SHP77 treated with DMSO at 0.1 percent for 48 hours (cell line): ENCODE measurements at regions not wholly inside any gene's neighbourhood (a gene's known extent, or its start where the extent isn't known, plus 50 kb on each side); places are given as distances from the start of the nearest gene placed in this dataset.
"Not testable (repeated sequence)": the region's sequence is repeated elsewhere in the genome, so short reads cannot be mapped to it uniquely, and the experiment has no call there.

Experiments
- DNase-seq: peaks from one replicate; lab custom pipeline; 2025; lab: John Stamatoyannopoulos, UW

- DNase-seq = not testable (repeated sequence)
These were observed 213.2 kb downstream of the BANP start for GRCh38 chr16:88164196-88165039.

GRCh38 chr16:88165040-88165544 lies 213.9 kb downstream of the BANP start:
- not testable (repeated sequence) for DNase-seq

DNA sequence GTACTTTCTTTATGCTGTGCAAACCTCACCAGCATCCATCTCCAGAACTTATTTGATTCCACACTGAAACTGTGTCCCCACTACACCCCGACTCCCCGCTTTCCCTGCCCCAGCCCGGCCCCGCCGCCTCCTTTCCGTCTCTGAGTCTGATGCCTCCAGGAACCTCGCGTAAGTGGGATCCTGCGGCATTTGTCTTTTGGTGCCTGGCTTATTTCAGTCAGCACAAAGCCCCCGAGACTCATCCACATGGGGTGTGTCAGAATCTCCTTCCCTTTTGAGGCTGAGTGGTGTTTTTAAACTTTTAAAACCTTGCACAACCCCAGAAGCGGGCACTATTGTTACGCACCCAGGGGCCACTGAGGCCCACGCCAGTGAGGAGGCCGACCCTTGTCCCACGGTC lies 214.4 kb downstream of the BANP start:
- not testable (repeated sequence) for DNase-seq

DNA sequence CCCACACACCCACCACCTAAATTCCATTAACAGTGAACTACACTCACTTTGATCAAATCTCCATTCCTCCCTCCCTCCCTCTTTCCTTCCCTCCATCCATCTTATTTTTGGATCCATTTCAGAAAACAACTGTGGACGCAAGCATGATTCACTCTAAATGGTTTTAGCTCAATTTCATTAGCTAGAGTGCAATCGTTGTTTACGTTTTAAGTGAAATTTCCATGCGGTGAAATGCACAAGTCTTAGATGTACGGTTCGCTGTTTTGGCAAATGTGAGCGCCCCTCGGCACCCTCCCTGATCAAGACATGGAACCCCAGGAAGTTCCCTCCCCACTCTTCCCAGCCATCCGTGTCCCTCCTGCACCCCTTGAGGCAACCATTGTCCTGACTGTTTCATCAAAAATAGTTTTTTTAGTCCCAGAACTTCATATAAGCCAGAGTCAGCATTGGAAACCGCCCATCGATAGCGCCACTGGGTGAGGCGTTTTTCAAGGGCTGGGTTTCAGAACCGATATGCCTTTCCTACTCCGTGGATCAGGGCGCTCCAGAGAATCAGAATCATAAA lies 215.1 kb downstream of the BANP start:
- not testable (repeated sequence) for DNase-seq

DNA sequence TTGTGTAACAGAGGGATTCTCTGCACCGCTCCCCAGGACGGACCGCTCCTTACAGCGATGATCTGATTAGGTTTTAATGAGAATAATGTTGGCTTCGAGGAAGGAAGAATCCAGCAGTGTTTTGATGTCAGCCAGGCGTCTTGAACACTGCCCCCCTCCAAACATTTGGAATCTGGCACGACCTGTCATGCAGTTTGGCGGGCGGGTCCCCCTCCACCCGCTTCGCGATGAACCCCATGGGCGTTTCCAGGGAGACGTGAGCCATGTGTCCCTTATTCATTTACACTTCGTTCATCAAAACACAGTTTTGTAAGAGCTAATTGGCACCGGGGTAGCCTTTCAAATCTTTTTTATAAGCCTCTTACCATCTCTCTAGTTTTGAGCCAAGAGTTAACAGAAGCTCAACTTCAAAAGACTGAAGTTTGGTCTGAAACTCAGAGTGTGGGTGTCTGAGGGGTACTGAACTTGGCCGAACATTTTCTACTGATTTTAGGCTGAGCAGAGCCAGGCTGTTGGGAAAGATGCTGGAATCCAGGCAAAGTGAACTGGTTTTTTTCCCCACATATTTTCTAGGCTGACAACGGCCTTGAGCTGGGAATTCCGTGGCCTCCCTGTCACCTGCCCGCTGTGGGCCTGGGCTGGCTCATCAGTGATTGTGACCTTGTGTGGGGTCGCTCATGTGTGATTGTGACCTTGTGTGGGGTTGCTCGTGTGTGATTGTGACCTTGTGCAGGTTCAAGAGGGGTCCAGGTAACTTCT lies 214.8 kb upstream of the ZNF469 start:
- DNase-seq = not testable (repeated sequence)

GRCh38 chr16:88168557-88168949 lies 214.2 kb upstream of the ZNF469 start:
- DNase-seq = peak; percentile 86

DNA sequence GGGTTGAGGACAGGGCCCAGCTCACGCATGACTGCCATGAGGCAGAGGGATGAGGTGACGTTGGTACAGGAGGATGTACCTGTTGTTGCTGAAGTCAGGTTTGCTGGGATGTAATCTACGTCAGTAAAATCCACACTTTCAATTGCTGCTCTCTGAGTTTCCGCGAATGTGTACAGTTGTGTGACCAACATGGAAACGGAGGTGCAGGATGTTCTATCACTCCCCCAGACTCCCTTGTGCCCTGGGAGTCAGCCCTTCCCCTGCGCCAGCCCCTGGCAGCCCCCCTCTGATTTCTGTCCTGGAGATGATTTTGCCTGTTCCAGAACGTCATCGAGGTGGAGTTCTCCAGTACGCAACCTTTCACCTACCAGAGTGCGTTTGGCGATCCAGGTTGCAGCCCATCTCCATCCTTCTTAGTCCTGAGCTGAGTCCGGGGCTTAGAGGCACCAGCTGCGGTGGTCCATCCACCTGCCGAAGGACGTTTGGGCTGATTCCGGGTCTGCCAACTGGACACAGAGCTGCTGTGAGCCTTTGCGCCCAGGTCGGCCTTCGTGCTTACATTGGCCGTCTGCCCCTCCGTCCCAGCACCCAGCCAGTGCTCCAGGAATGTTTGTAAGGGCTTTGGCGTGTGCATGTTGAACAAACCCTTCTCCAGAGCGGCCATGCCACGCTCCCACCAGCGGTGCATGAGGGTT lies 213.5 kb upstream of the ZNF469 start:
- not testable (repeated sequence) for DNase-seq

GRCh38 chr16:88169831-88170165 lies 213.0 kb upstream of the ZNF469 start:
- DNase-seq = peak; percentile 24

GRCh38 chr16:88170528-88170991 lies 212.2 kb upstream of the ZNF469 start:
- DNase-seq = peak; percentile 91

DNA sequence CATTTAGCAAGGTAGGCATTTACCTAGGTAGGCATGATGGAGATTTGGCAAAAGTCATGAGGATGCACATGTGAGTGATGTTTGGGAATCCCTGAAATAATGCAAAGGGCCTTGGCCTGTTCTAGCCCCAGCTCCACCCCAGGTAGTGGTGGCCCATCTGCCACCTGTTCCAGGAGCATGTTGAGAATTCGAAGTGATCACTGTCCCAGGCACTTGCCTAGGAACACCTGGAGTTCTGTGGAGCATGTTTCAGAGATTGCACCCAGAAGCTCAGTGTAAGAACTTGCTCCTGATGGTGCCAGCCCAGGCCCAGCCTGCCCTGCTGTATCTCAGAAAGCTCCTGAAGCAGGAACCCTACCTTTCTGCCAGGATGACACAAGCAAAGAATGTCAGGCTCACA lies 211.6 kb upstream of the ZNF469 start:
- not testable (repeated sequence) for DNase-seq

DNA sequence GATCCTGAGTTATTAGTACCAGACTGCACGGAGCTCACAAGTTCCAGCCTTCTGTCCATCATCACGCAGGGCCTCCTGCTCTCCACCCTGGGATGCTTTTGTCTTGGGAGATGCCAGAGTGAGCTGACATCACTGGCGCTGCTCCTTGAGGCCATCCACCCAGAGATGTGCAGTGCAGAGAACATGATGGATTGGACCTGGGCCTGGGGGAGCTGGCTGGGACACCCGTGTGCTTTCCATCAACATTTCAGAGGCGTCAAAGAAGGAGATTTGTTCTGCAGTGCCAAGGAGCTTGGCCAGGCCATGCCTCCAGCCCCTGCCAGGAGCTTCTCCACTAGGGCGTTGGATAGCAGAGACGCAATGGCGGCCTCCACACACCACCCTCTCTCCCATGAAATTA lies 206.6 kb upstream of the ZNF469 start:
- DNase-seq = not testable (repeated sequence)

DNA sequence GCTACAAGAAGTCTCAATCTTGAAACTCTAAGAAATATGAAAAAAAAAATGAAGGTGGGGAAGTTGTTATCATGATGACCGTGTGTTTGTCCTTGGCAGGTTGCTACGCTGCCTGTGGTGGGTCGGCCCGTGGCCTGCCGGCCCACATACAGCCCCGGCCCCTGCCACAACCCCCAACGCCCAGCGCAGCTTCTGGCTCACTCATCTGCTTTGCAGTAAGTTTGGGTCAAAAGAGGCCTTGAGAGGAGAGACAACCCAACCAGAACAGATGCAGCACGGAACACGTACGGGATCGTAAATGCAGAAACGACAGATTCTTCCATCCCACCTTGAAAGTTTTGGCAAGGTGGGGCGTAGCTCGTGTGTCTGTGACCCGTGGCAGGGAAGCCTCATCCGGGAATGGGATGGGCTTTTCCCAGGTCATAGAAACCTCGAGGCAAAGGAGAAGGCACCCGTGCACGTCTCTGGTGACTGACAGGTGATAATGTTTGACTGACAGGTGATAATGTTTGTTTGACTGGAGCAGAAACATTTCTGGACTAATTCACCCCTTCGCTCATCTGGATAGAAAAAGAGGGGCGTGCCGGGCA lies 206.1 kb upstream of the ZNF469 start:
- not testable (repeated sequence) for DNase-seq

DNA sequence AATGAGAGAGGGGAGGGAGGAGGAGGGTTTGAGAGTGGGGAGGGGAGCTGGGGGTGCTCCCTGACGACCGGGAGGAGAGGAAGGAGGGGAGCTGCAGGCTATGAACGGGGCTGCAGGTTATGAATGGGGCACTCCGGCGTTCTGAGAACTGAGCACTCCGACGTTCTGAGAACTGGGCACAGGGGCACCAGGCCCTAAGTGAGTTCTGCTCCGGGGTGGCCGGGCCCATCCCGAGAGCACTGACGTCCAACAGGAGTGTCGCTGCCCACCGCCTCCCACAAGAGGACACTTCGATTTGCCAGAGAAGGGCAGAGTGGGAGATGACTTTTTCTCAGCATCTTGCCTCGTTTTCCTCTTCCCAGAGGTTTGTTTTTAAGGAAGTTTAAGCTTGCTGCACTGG lies 204.5 kb upstream of the ZNF469 start:
- DNase-seq = not testable (repeated sequence)

DNA sequence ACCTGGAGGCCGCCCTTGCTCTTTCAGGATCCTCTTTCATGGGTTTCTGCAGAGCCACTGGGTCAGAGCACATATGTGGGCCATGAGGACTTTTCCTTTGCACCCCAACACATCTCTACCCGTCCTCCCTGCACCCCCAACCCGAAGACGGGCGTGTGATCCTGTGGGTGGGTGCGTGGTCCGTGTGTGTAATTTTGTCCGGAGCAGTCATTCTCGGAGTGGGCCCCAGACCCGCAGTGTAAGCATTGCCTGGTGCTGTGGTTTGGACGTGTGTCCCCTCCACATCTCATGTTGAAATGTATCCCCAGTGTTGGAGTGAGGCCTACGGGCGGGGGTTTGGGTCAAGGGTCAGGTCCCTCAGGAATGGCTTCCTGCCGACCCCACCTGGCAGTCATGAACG lies 203.9 kb upstream of the ZNF469 start:
- DNase-seq = not testable (repeated sequence)

DNA sequence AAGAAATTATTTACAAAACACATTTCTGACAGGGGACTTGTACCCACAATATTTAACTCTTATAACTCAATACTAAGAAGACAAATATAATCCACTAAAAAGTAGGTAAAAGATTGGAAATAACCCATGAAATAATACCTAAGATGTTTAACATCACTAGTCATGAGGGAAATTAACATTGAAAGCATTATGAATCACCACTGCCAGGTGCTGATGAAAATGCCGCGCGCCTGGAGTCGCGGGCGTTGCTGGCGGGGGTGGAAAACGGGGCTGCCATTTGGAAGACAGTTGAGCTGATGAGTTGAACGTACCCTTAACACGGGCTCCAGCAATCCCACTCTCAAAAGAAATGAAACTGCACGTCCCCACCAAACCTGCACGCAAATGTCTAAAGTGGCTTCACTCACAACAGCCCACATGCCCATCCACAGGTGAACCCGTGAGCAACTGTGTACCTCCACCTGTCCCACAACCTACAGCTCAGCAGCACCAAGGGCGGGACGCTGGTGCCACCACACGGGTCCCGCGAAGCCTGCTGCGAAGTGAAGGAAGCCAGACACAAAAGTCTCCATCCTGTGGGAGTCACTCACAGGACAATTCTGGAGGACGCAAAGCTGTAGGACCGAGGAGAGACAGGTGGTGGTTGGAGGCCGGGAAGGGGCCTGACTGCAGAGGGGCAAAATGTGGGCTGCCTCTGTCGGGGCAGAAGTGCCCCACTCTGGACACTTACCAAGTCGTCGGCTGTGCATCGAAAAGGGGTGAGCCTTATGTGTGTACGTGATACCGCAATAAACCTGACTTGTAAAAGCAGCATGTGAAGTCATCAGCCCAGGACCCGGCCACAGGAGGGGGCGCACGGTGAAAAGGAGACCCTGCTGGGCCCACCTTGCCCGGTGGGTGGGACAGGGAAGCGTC lies 199.5 kb upstream of the ZNF469 start:
- not testable (repeated sequence) for DNase-seq

DNA sequence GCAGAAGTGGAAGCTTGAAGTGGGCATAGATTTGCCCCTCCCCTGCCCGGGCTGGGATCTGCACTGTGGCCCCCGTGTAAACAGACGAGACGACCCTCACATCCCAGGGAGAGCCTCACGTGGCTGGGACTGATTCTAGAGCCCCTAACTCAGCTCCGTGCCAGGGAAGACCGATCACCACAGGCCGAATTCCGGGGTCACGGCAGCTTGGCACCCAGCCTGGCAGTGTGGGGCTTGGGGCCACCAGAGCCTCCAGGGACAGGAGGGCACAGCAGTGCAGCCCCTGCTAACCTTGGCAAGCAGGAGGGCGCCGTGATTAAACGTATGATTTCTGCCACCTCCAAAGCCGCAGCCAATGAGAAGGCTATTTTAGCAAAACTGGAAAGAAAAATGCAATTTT lies 198.7 kb upstream of the ZNF469 start:
- DNase-seq = not testable (repeated sequence)

DNA sequence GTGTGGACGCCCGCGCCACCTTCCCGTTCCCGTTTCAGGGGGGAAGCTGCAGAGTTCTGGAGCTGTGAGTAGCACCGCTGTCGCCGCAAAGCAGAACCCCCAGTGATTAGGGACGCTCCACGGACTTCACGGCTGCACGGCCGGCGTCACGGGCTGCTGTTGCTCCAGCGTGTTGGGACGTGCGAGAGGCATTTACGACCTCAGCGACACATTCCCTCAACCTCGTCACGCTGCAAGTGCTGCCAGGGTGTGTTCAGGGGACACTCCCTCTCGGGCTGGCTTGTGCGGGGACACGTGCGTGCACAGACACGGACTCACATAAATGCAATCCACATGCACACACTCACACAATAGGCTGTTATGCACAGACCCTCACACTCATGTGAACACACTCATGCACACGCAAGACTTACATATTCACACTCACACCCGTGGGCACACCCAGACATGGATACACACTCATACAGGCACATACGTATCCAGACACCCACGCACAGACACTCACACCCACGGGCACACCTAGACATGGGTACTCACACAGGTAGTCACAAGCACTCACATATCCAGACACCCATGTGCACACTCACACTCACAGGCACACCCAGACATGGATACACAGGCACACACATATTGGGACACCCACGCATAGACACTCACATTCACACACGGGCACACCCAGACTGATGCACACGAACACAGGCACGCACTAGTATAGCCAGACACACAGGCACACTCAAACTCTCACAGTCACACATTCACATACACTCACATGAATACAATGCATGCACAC lies 198.0 kb upstream of the ZNF469 start:
- not testable (repeated sequence) for DNase-seq

DNA sequence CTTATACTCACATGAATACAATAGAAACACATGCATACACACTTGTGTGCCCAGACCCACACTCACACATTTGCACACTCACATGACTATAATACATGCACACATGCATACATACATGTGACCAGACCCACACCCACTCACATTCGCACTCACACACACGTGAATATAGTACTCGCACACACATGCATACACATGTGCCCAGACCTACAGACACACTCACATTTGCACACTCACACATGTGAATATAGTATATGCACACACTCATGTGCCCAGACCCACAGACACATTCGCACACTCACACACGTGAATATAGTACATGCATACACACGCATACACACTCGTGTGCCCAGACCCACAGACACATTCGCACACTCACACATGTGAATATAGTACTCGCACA lies 197.4 kb upstream of the ZNF469 start:
- not testable (repeated sequence) for DNase-seq
